SH-SY5Y (cell line): ENCODE measurements at regions not wholly inside any gene's neighbourhood (a gene's known extent, or its start where the extent isn't known, plus 50 kb on each side); places are given as distances from the start of the nearest gene placed in this dataset.

Experiments
- GATA2 ChIP-seq: IDR thresholded peaks from 2 replicates; pipeline ENCODE4 v1.6.1; 2011; ENCODE audit warnings: mild to moderate bottlenecking, low read depth, low read length
- GATA3 ChIP-seq: IDR thresholded peaks from 2 replicates; pipeline ENCODE4 v1.6.1; 2011; ENCODE audit warnings: low read depth, mild to moderate bottlenecking, low read length, moderate library complexity

DNA sequence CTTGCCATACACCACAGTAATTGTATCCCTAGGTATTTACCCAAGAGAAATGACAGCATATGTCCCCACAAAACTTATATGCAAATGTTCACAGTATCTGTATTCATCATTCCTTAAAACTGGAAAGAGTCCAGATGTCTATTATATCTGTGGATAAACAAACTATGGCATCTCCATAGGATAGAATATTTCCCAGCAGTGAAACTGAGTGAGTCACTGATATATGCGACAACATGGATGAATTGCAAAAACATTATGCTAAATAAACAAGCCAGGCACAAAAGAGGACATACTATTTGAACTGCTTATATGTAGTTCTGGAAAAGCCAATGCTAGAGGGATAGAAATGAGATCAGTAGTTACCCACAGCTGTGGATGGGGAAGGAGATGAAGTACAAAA, 359.4 kb upstream of the DSEL start:
- TF ChIP-seq GATA2: no peak
- TF ChIP-seq GATA3: no peak
